Endodermal cell (in vitro differentiated cells): ENCODE measurements at regions not wholly inside any gene's neighbourhood (a gene's known extent, or its start where the extent isn't known, plus 50 kb on each side); places are given as distances from the start of the nearest gene placed in this dataset.
"Not testable (repeated sequence)": the region's sequence is repeated elsewhere in the genome, so short reads cannot be mapped to it uniquely, and the experiment has no call there.

ENCODE experiments used
- DNase-seq: peaks from one replicate; pipeline ENCODE4 v3.0.0-alpha.2; 2017
- H3K27ac ChIP-seq: 2 replicates; pipeline ENCODE4 v1.5.1; 2013; ENCODE audit warnings: mild to moderate bottlenecking, low read depth, low read length, moderate library complexity
- H3K27me3 ChIP-seq: 2 replicates; pipeline ENCODE4 v1.6.1; 2013; ENCODE audit warnings: mild to moderate bottlenecking, low read length, moderate library complexity; ENCODE audit not compliant: insufficient read depth, control insufficient read depth, poor library complexity, severe bottlenecking
- H3K36me3 ChIP-seq: 2 replicates; pipeline ENCODE4 v1.7.0; 2013; ENCODE audit warnings: mild to moderate bottlenecking, low read length, moderate library complexity; ENCODE audit not compliant: control insufficient read depth, insufficient read depth
- H3K4me1 ChIP-seq: one replicate; pipeline ENCODE4 v1.7.0; 2013; ENCODE audit warnings: low read length; ENCODE audit not compliant: control insufficient read depth, insufficient read depth
- H3K4me3 ChIP-seq: 2 replicates; pipeline ENCODE4 v1.5.1; 2013; ENCODE audit warnings: mild to moderate bottlenecking, low read length, moderate library complexity
- H3K9ac ChIP-seq: 2 replicates; pipeline ENCODE4 v1.6.1; 2013; ENCODE audit warnings: mild to moderate bottlenecking, low read length, moderate library complexity; ENCODE audit not compliant: poor library complexity, severe bottlenecking; ENCODE audit errors: extremely low read depth
- H3K9me3 ChIP-seq: 2 replicates; pipeline ENCODE4 v1.6.1; 2013; ENCODE audit warnings: mild to moderate bottlenecking, low read length, moderate library complexity; ENCODE audit not compliant: control insufficient read depth
- H3K27ac Mint-ChIP-seq: 2 replicates; pipeline ENCODE4 v1.8.0; 2020; ENCODE audit warnings: mixed read lengths
- H3K27me3 Mint-ChIP-seq: 2 replicates; pipeline ENCODE4 v1.8.0; 2021; ENCODE audit warnings: mild to moderate bottlenecking, mixed read lengths; ENCODE audit not compliant: insufficient read depth
- H3K36me3 Mint-ChIP-seq: 2 replicates; pipeline ENCODE4 v1.8.0; 2020; ENCODE audit warnings: low read depth, mixed read lengths
- H3K4me1 Mint-ChIP-seq: 2 replicates; pipeline ENCODE4 v1.8.0; 2020; ENCODE audit warnings: mixed read lengths
- H3K4me3 Mint-ChIP-seq: 2 replicates; pipeline ENCODE4 v1.8.0; 2020; ENCODE audit warnings: mild to moderate bottlenecking, moderate library complexity, mixed read lengths
- H3K9me3 Mint-ChIP-seq: 2 replicates; pipeline ENCODE4 v1.8.0; 2020; ENCODE audit warnings: mild to moderate bottlenecking, mixed read lengths
- CTCF ChIP-seq: fragments of 200-600 bp; sonication (generic); conservative IDR thresholded peaks from 2 replicates; pipeline ENCODE4 v1.5.0; 2021; ENCODE audit warnings: antibody characterized with exemption, mild to moderate bottlenecking
- WGBS, 2 experiments: methylation state at CpG; one replicate each; pipeline versions ENCODE4 v1.1.5 to v1.1.7; 2013; ENCODE audit warnings: missing lambda C conversion rate in 2 of 2, mixed read lengths in 1 of 2; ENCODE audit not compliant: insufficient coverage in 1 of 2, insufficient read length in 1 of 2; 5-methylcytosine and 5-hydroxymethylcytosine counted together

DNA sequence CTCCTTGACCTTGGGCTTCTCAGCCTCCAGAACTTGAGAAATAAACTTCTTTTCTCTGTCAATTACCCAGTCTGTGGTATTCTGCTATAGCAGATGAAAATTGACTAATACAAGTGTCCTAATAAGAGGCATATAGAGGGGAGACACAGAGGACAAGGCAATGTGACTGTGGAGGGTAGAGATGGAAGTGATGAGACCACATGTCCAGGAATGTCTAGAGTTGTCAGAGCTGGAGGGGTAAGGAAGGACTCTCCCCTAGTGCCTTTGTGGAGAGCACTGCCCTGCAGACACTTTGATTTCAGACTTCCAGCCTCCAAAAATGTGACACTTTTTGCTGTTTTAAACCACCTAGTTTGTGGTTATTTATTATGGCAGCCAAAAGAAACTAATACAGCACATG lies 74.4 kb downstream of the ACKR3 start:
- H3K27ac ChIP-seq, result no peak overlapping the region
- no peaks in the 10 kb centered on the region for H3K4me1 ChIP-seq
- H3K27me3 ChIP-seq, result no peaks in the 10 kb centered on the region
- Mint-ChIP-seq H3K4me1 (peaks cover 4% of the 10 kb centered on the region), H3K27me3 (peaks cover 15% of the 10 kb centered on the region), H3K36me3 (no peaks in the 10 kb centered on the region), H3K9me3 (peaks cover 14% of the 10 kb centered on the region), H3K4me3 (no peak overlapping the region), H3K27ac (no peak overlapping the region)
- peaks cover 8% of the 10 kb centered on the region for H3K9me3 ChIP-seq
- no peak for TF ChIP-seq CTCF
- no peak overlapping the region for H3K4me3 ChIP-seq
- DNase-seq, result no peak
- H3K36me3 ChIP-seq, result no peaks in the 10 kb centered on the region
- no peak overlapping the region for H3K9ac ChIP-seq

DNA sequence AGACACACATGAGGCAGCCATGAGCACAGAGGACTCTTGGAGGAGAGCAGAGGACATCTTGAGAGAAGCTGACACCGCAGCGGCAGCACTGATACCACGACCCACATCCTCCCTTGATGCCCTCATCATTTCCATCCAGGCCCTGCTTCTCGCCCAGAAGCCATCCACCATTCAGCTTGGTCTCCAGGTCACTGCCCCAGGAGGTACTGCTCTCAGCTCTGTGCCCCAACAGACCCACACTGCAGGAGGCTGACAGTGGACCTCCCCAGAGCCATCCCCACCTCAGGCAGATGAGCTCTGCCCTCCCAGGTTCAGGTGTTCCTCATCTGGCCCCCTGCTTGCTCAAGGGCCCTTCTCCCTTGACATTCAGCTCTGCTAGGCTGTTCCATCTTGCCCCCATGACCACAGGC lies 74.9 kb downstream of the ACKR3 start:
- Mint-ChIP-seq H3K4me3 (no peak overlapping the region), H3K9me3 (peaks cover 14% of the 10 kb centered on the region), H3K27me3 (peaks cover 15% of the 10 kb centered on the region), H3K36me3 (no peaks in the 10 kb centered on the region), H3K27ac (no peak overlapping the region), H3K4me1 (peaks cover 4% of the 10 kb centered on the region)
- no peaks in the 10 kb centered on the region for H3K36me3 ChIP-seq
- TF ChIP-seq CTCF, result no peak
- H3K4me1 ChIP-seq, result no peaks in the 10 kb centered on the region
- peak; percentile 28 for DNase-seq
- H3K9me3 ChIP-seq, result peaks cover 12% of the 10 kb centered on the region
- H3K9ac ChIP-seq, result no peak overlapping the region
- H3K4me3 ChIP-seq, result no peak overlapping the region
- no peak overlapping the region for H3K27ac ChIP-seq
- 67 to 69% methylated on average over 3 to 4 of the region's 4 CpGs for WGBS, 2 experiments
- no peaks in the 10 kb centered on the region for H3K27me3 ChIP-seq

DNA sequence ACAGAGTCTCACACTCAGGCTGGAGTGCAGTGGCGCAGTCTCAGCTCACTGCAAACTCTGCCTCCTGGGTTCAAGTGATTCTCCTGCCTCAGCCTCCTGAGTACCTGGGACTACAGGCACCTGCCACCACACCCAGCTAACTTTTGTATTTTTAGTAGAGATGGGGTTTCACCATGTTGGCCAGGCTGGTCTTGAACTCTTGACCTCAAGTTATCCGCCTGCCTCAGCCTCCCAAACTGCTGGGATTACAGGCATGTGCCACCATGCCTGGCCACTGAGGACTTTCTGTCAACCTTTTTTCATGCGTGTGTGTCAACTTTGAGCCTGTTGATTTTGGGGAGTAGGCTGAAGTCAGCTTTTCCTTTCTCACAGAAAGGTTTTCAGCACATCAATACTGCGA lies 75.5 kb downstream of the ACKR3 start:
- not testable (repeated sequence) for DNase-seq, H3K4me1 ChIP-seq, H3K4me1 Mint-ChIP-seq, H3K4me3 Mint-ChIP-seq, H3K36me3 Mint-ChIP-seq, H3K27ac Mint-ChIP-seq, H3K27me3 ChIP-seq, H3K4me3 ChIP-seq, H3K36me3 ChIP-seq, H3K27ac ChIP-seq, H3K9ac ChIP-seq
- 89 to 95% methylated on average over 1 to 3 of the region's 4 CpGs for WGBS, 2 experiments
- Mint-ChIP-seq H3K9me3 (peaks cover 14% of the 10 kb centered on the region), H3K27me3 (peaks cover 15% of the 10 kb centered on the region)
- H3K9me3 ChIP-seq, result peaks cover 18% of the 10 kb centered on the region

DNA sequence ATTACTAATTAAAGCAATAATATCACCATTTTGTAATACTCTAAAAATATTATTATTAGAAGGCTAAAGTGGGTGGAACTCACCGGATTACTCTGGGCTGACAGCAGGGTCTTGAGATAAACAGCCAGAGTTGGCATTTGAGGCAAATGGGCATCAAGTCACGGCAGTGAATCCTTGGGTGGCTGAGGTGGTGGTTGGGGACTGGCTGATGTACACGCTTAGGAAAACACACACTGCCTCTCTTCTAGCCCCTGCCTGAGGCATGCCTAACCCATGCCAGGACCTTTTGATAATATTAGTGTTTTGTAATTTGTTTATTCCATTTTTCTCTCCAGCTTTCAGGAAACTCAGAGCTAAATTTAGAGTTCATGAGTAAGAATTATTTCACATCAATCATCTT lies 76.8 kb downstream of the ACKR3 start:
- Mint-ChIP-seq H3K4me1 (peaks cover 4% of the 10 kb centered on the region), H3K9me3 (peaks cover 8% of the 10 kb centered on the region), H3K27me3 (peaks cover 13% of the 10 kb centered on the region), H3K36me3 (no peaks in the 10 kb centered on the region), H3K4me3 (no peak overlapping the region), H3K27ac (no peak overlapping the region)
- H3K27ac ChIP-seq, result no peak overlapping the region
- no peak overlapping the region for H3K9ac ChIP-seq
- no peak for DNase-seq
- WGBS, 2 experiments, result 97% methylated on average over 3 of the region's 3 CpGs; no CpG with 5 or more reads in 1 of the 2 experiments
- no peaks in the 10 kb centered on the region for H3K4me1 ChIP-seq
- H3K4me3 ChIP-seq, result no peak overlapping the region
- H3K27me3 ChIP-seq, result no peaks in the 10 kb centered on the region
- H3K9me3 ChIP-seq, result peaks cover 19% of the 10 kb centered on the region
- no peak for TF ChIP-seq CTCF
- no peaks in the 10 kb centered on the region for H3K36me3 ChIP-seq
